Endothelial cell (in vitro differentiated cells): ENCODE measurements at regions not wholly inside any gene's neighbourhood (a gene's known extent, or its start where the extent isn't known, plus 50 kb on each side); places are given as distances from the start of the nearest gene placed in this dataset.

Source experiments
- DNase-seq: peaks from one replicate; pipeline ENCODE4 v3.0.0; 2021; ENCODE audit warnings: low spot score
- H3K27ac Mint-ChIP-seq: one replicate; pipeline ENCODE4 v1.8.0; 2021; ENCODE audit warnings: mixed read lengths, inconsistent platforms; ENCODE audit not compliant: unreplicated experiment
- H3K27me3 Mint-ChIP-seq: one replicate; pipeline ENCODE4 v1.8.0; 2021; ENCODE audit warnings: mild to moderate bottlenecking, moderate library complexity, mixed read lengths, inconsistent platforms; ENCODE audit not compliant: unreplicated experiment
- H3K36me3 Mint-ChIP-seq: one replicate; pipeline ENCODE4 v1.8.0; 2021; ENCODE audit warnings: mild to moderate bottlenecking, low read depth, mixed read lengths, inconsistent platforms; ENCODE audit not compliant: unreplicated experiment
- H3K4me1 Mint-ChIP-seq: one replicate; pipeline ENCODE4 v1.8.0; 2021; ENCODE audit warnings: mild to moderate bottlenecking, mixed read lengths, inconsistent platforms; ENCODE audit not compliant: unreplicated experiment
- H3K4me3 Mint-ChIP-seq: one replicate; pipeline ENCODE4 v1.8.0; 2021; ENCODE audit warnings: mild to moderate bottlenecking, mixed read lengths, inconsistent platforms; ENCODE audit not compliant: unreplicated experiment
- H3K9me3 Mint-ChIP-seq: one replicate; pipeline ENCODE4 v1.8.0; 2021; ENCODE audit warnings: mixed read lengths, inconsistent platforms; ENCODE audit not compliant: unreplicated experiment
- CTCF ChIP-seq: fragments of 200-600 bp; sonication (generic); IDR thresholded peaks from one replicate; pipeline ENCODE4 v1.5.0; 2021; ENCODE audit warnings: antibody characterized with exemption; ENCODE audit not compliant: unreplicated experiment

GRCh38 chr20:57879779-57880570, 170.2 kb upstream of the PMEPA1 start:
- DNase-seq, result no peak
- no peaks in the 10 kb centered on the region for H3K27me3 Mint-ChIP-seq
- no peak overlapping the region for H3K4me3 Mint-ChIP-seq
- H3K27ac Mint-ChIP-seq, result no peak overlapping the region
- no peaks in the 10 kb centered on the region for H3K4me1 Mint-ChIP-seq
- no peaks in the 10 kb centered on the region for H3K36me3 Mint-ChIP-seq
- no peaks in the 10 kb centered on the region for H3K9me3 Mint-ChIP-seq
- TF ChIP-seq CTCF, result no peak

GRCh38 chr20:57879437-57879778, 169.6 kb upstream of the PMEPA1 start:
- Mint-ChIP-seq H3K27ac (no peak overlapping the region), H3K4me3 (no peak overlapping the region), H3K27me3 (no peaks in the 10 kb centered on the region), H3K9me3 (no peaks in the 10 kb centered on the region), H3K36me3 (no peaks in the 10 kb centered on the region), H3K4me1 (no peaks in the 10 kb centered on the region)
- TF ChIP-seq CTCF, result no peak
- no peak for DNase-seq

GRCh38 chr20:57878786-57879424, 169.1 kb upstream of the PMEPA1 start:
- Mint-ChIP-seq H3K27ac (no peak overlapping the region), H3K9me3 (no peaks in the 10 kb centered on the region), H3K36me3 (no peaks in the 10 kb centered on the region), H3K4me1 (no peaks in the 10 kb centered on the region), H3K4me3 (no peak overlapping the region), H3K27me3 (no peaks in the 10 kb centered on the region)
- no peak for TF ChIP-seq CTCF
- no peak for DNase-seq

- no peaks in the 10 kb centered on the region for H3K36me3 Mint-ChIP-seq
Measured at GRCh38 chr20:57877995-57878394, 168.2 kb upstream of the PMEPA1 start.

More at GRCh38 chr20:57877995-57878394, 168.2 kb upstream of the PMEPA1 start:
- Mint-ChIP-seq H3K9me3 (no peaks in the 10 kb centered on the region), H3K4me3 (no peak overlapping the region), H3K4me1 (no peaks in the 10 kb centered on the region), H3K27me3 (no peaks in the 10 kb centered on the region), H3K27ac (no peak overlapping the region)
- DNase-seq, result no peak
- TF ChIP-seq CTCF, result no peak
